ENCODE measurements at regions not wholly inside any gene's neighbourhood (a gene's known extent, or its start where the extent isn't known, plus 50 kb on each side); places are given as distances from the start of the nearest gene placed in this dataset. TPM values are rescaled to one million over a fixed set of nuclear protein-coding genes. Genes with fewer than 3 reads are reported as not detected.

- no peaks in the 10 kb centered on the region for H3K27me3 Mint-ChIP-seq (ENCODE audit: unreplicated experiment)
- no peaks in the 10 kb centered on the region for H3K36me3 Mint-ChIP-seq (ENCODE audit: low read depth, unreplicated experiment)
- no peak overlapping the region for H3K4me3 Mint-ChIP-seq (ENCODE audit: unreplicated experiment)
- no peak for TF ChIP-seq CTCF (IDR thresholded peaks at IDR 0.05; ENCODE audit: unreplicated experiment)
- H3K4me1 Mint-ChIP-seq (ENCODE audit: unreplicated experiment), result no peaks in the 10 kb centered on the region
- no peak overlapping the region for H3K27ac Mint-ChIP-seq (ENCODE audit: unreplicated experiment)
- DNase-seq (ENCODE audit: low spot score), result peak; percentile 3
- H3K9me3 Mint-ChIP-seq (ENCODE audit: unreplicated experiment), result no peaks in the 10 kb centered on the region
Measured at GRCh38 chr4:37157476-37158167, 86.9 kb upstream of the NWD2 start.

GRCh38 chr4:37160653-37161052, 83.9 kb upstream of the NWD2 start:
- no peaks in the 10 kb centered on the region for H3K9me3 Mint-ChIP-seq (ENCODE audit: unreplicated experiment)
- no peaks in the 10 kb centered on the region for H3K4me1 Mint-ChIP-seq (ENCODE audit: unreplicated experiment)
- no peak for TF ChIP-seq CTCF (IDR thresholded peaks at IDR 0.05; ENCODE audit: unreplicated experiment)
- H3K36me3 Mint-ChIP-seq (ENCODE audit: low read depth, unreplicated experiment), result no peaks in the 10 kb centered on the region
- no peak for DNase-seq (ENCODE audit: low spot score)
- no peak overlapping the region for H3K4me3 Mint-ChIP-seq (ENCODE audit: unreplicated experiment)
- H3K27me3 Mint-ChIP-seq (ENCODE audit: unreplicated experiment), result no peaks in the 10 kb centered on the region
- H3K27ac Mint-ChIP-seq (ENCODE audit: unreplicated experiment), result no peak overlapping the region

- Mint-ChIP-seq H3K4me1 (ENCODE audit: unreplicated experiment) (no peaks in the 10 kb centered on the region), H3K4me3 (ENCODE audit: unreplicated experiment) (no peak overlapping the region), H3K27me3 (ENCODE audit: unreplicated experiment) (no peaks in the 10 kb centered on the region), H3K9me3 (ENCODE audit: unreplicated experiment) (no peaks in the 10 kb centered on the region), H3K36me3 (ENCODE audit: low read depth, unreplicated experiment) (no peaks in the 10 kb centered on the region), H3K27ac (ENCODE audit: unreplicated experiment) (no peak overlapping the region)
- no peak for DNase-seq (ENCODE audit: low spot score)
- TF ChIP-seq CTCF (IDR thresholded peaks at IDR 0.05; ENCODE audit: unreplicated experiment), result no peak
Measured at GRCh38 chr4:37165844-37166243, 78.7 kb upstream of the NWD2 start.

- Mint-ChIP-seq H3K9me3 (ENCODE audit: unreplicated experiment) (no peaks in the 10 kb centered on the region), H3K27ac (ENCODE audit: unreplicated experiment) (no peak overlapping the region), H3K27me3 (ENCODE audit: unreplicated experiment) (no peaks in the 10 kb centered on the region), H3K4me3 (ENCODE audit: unreplicated experiment) (no peak overlapping the region), H3K36me3 (ENCODE audit: low read depth, unreplicated experiment) (no peaks in the 10 kb centered on the region), H3K4me1 (ENCODE audit: unreplicated experiment) (no peaks in the 10 kb centered on the region)
- no peak for DNase-seq (ENCODE audit: low spot score)
- no peak for TF ChIP-seq CTCF (IDR thresholded peaks at IDR 0.05; ENCODE audit: unreplicated experiment)
Measured at GRCh38 chr4:37169956-37170355, 74.6 kb upstream of the NWD2 start.

- Mint-ChIP-seq H3K27ac (ENCODE audit: unreplicated experiment) (no peak overlapping the region), H3K9me3 (ENCODE audit: unreplicated experiment) (no peaks in the 10 kb centered on the region), H3K4me1 (ENCODE audit: unreplicated experiment) (no peaks in the 10 kb centered on the region), H3K36me3 (ENCODE audit: low read depth, unreplicated experiment) (no peaks in the 10 kb centered on the region), H3K4me3 (ENCODE audit: unreplicated experiment) (no peak overlapping the region), H3K27me3 (ENCODE audit: unreplicated experiment) (peaks cover 2% of the 10 kb centered on the region)
- TF ChIP-seq CTCF (IDR thresholded peaks at IDR 0.05; ENCODE audit: unreplicated experiment), result peak; percentile 49
- DNase-seq (ENCODE audit: low spot score), result no peak
Measured at GRCh38 chr4:37188100-37188499, 56.4 kb upstream of the NWD2 start.

Small RNAs in the stretch of these regions (microRNA-seq; reads per million reads assigned to microRNA genes)
- not detected for gene MIR1255B1 (ENCODE audit: unreplicated experiment)
